ENCODE measurements at regions not wholly inside any gene's neighbourhood (a gene's known extent, or its start where the extent isn't known, plus 50 kb on each side); places are given as distances from the start of the nearest gene placed in this dataset.

GRCh38 chr22:49191506-49191980 lies 636.1 kb downstream of the BRD1 start:
- no peaks in the 10 kb centered on the region for H3K36me3 Mint-ChIP-seq
- ChIA-PET CTCF (no interaction called here), POLR2A (no interaction called here)
- H3K4me1 ChIP-seq (ENCODE audit: insufficient read depth, low read length): no peaks in the 10 kb centered on the region
- H3K4me3 ChIP-seq (ENCODE audit: low read length): no peak overlapping the region
- peak in 1 of 5 donors; percentile 33 for DNase-seq
- no peak overlapping the region for H3K27ac Mint-ChIP-seq
- peaks cover 1 to 6% of the 10 kb centered on the region in 2 donors for H3K27me3 Mint-ChIP-seq
- H3K9me3 Mint-ChIP-seq: no peaks in the 10 kb centered on the region
- no peaks in the 10 kb centered on the region for H3K36me3 ChIP-seq (ENCODE audit: insufficient read depth, low read length)
- no peaks in the 10 kb centered on the region for H3K9me3 ChIP-seq (ENCODE audit: low read length)
- H3K4me1 Mint-ChIP-seq: no peaks in the 10 kb centered on the region
- H3K27me3 ChIP-seq (ENCODE audit: insufficient read depth, low read length, poor library complexity, severe bottlenecking): no peaks in the 10 kb centered on the region
- no peak overlapping the region for H3K27ac ChIP-seq (ENCODE audit: low read depth, low read length)
- H3K4me3 Mint-ChIP-seq: no peak overlapping the region

- no peaks in the 10 kb centered on the region for H3K4me1 ChIP-seq (ENCODE audit: insufficient read depth, low read length)
- Mint-ChIP-seq H3K4me3 (no peak overlapping the region), H3K27me3 (peaks cover 1 to 9% of the 10 kb centered on the region in 2 donors), H3K36me3 (no peaks in the 10 kb centered on the region), H3K4me1 (no peaks in the 10 kb centered on the region), H3K27ac (no peak overlapping the region), H3K9me3 (no peaks in the 10 kb centered on the region)
- H3K27ac ChIP-seq (ENCODE audit: low read depth, low read length): no peak overlapping the region
- CTCF ChIA-PET: no interaction called here
- peak in 1 of 5 donors; percentile 35 for DNase-seq
- no peaks in the 10 kb centered on the region for H3K27me3 ChIP-seq (ENCODE audit: insufficient read depth, low read length, poor library complexity, severe bottlenecking)
- H3K4me3 ChIP-seq (ENCODE audit: low read length): no peak overlapping the region
- H3K9me3 ChIP-seq (ENCODE audit: low read length): no peaks in the 10 kb centered on the region
- no peaks in the 10 kb centered on the region for H3K36me3 ChIP-seq (ENCODE audit: insufficient read depth, low read length)
- POLR2A ChIA-PET: no interaction called here
Measured at GRCh38 chr22:49190816-49191505, 636.7 kb downstream of the BRD1 start.

GRCh38 chr22:49189871-49190270 lies 637.8 kb downstream of the BRD1 start:
- Histone ChIP-seq H3K36me3 (ENCODE audit: insufficient read depth, low read length) (no peaks in the 10 kb centered on the region), H3K4me1 (ENCODE audit: insufficient read depth, low read length) (no peaks in the 10 kb centered on the region), H3K27me3 (ENCODE audit: insufficient read depth, low read length, poor library complexity, severe bottlenecking) (no peaks in the 10 kb centered on the region), H3K4me3 (ENCODE audit: low read length) (no peak overlapping the region), H3K9me3 (ENCODE audit: low read length) (no peaks in the 10 kb centered on the region), H3K27ac (ENCODE audit: low read depth, low read length) (no peak overlapping the region)
- Mint-ChIP-seq H3K4me1 (no peaks in the 10 kb centered on the region), H3K27ac (no peak overlapping the region), H3K36me3 (no peaks in the 10 kb centered on the region), H3K4me3 (no peak overlapping the region), H3K9me3 (no peaks in the 10 kb centered on the region), H3K27me3 (peaks cover 4 to 18% of the 10 kb centered on the region in 2 donors)
- CTCF ChIA-PET: no interaction called here
- POLR2A ChIA-PET: no interaction called here
- DNase-seq: peak in 1 of 5 donors; percentile 8

GRCh38 chr22:49188591-49188990 lies 639.1 kb downstream of the BRD1 start:
- Mint-ChIP-seq H3K9me3 (no peaks in the 10 kb centered on the region), H3K36me3 (no peaks in the 10 kb centered on the region), H3K4me3 (no peak overlapping the region), H3K4me1 (no peaks in the 10 kb centered on the region), H3K27me3 (peaks cover 4 to 18% of the 10 kb centered on the region in 2 donors), H3K27ac (no peak overlapping the region)
- no peak for DNase-seq
- H3K4me1 ChIP-seq (ENCODE audit: insufficient read depth, low read length): no peaks in the 10 kb centered on the region
- POLR2A ChIA-PET: no interaction called here
- CTCF ChIA-PET: no interaction called here
- H3K27ac ChIP-seq (ENCODE audit: low read depth, low read length): no peak overlapping the region
- H3K4me3 ChIP-seq (ENCODE audit: low read length): no peak overlapping the region
- H3K36me3 ChIP-seq (ENCODE audit: insufficient read depth, low read length): no peaks in the 10 kb centered on the region
- H3K9me3 ChIP-seq (ENCODE audit: low read length): no peaks in the 10 kb centered on the region
- H3K27me3 ChIP-seq (ENCODE audit: insufficient read depth, low read length, poor library complexity, severe bottlenecking): no peaks in the 10 kb centered on the region

GRCh38 chr22:49188091-49188490 lies 639.6 kb downstream of the BRD1 start:
- Mint-ChIP-seq H3K9me3 (no peaks in the 10 kb centered on the region), H3K27me3 (peaks cover 4 to 18% of the 10 kb centered on the region in 2 donors), H3K4me3 (no peak overlapping the region), H3K36me3 (no peaks in the 10 kb centered on the region), H3K27ac (no peak overlapping the region), H3K4me1 (no peaks in the 10 kb centered on the region)
- no peaks in the 10 kb centered on the region for H3K4me1 ChIP-seq (ENCODE audit: insufficient read depth, low read length)
- H3K4me3 ChIP-seq (ENCODE audit: low read length): no peak overlapping the region
- no peaks in the 10 kb centered on the region for H3K36me3 ChIP-seq (ENCODE audit: insufficient read depth, low read length)
- no peak for DNase-seq
- no peaks in the 10 kb centered on the region for H3K27me3 ChIP-seq (ENCODE audit: insufficient read depth, low read length, poor library complexity, severe bottlenecking)
- H3K9me3 ChIP-seq (ENCODE audit: low read length): no peaks in the 10 kb centered on the region
- POLR2A ChIA-PET: no interaction called here
- CTCF ChIA-PET: no interaction called here
- H3K27ac ChIP-seq (ENCODE audit: low read depth, low read length): no peak overlapping the region

GRCh38 chr22:49186762-49187161 lies 640.9 kb downstream of the BRD1 start:
- POLR2A ChIA-PET: no interaction called here
- peaks cover 4 to 18% of the 10 kb centered on the region in 2 donors for H3K27me3 Mint-ChIP-seq
- no peak overlapping the region for H3K4me3 ChIP-seq (ENCODE audit: low read length)
- peak in 1 of 5 donors; percentile 33 for DNase-seq
- H3K27ac Mint-ChIP-seq: no peak overlapping the region
- no peak overlapping the region for H3K27ac ChIP-seq (ENCODE audit: low read depth, low read length)
- no peaks in the 10 kb centered on the region for H3K9me3 Mint-ChIP-seq
- no peaks in the 10 kb centered on the region for H3K36me3 ChIP-seq (ENCODE audit: insufficient read depth, low read length)
- no peaks in the 10 kb centered on the region for H3K4me1 Mint-ChIP-seq
- no peaks in the 10 kb centered on the region for H3K4me1 ChIP-seq (ENCODE audit: insufficient read depth, low read length)
- H3K9me3 ChIP-seq (ENCODE audit: low read length): no peaks in the 10 kb centered on the region
- no peaks in the 10 kb centered on the region for H3K27me3 ChIP-seq (ENCODE audit: insufficient read depth, low read length, poor library complexity, severe bottlenecking)
- CTCF ChIA-PET: no interaction called here
- H3K4me3 Mint-ChIP-seq: no peak overlapping the region
- no peaks in the 10 kb centered on the region for H3K36me3 Mint-ChIP-seq

- CTCF ChIA-PET: no interaction called here
- Histone ChIP-seq H3K27ac (ENCODE audit: low read depth, low read length) (no peak overlapping the region), H3K27me3 (ENCODE audit: insufficient read depth, low read length, poor library complexity, severe bottlenecking) (no peaks in the 10 kb centered on the region), H3K9me3 (ENCODE audit: low read length) (no peaks in the 10 kb centered on the region), H3K36me3 (ENCODE audit: insufficient read depth, low read length) (no peaks in the 10 kb centered on the region), H3K4me3 (ENCODE audit: low read length) (no peak overlapping the region), H3K4me1 (ENCODE audit: insufficient read depth, low read length) (no peaks in the 10 kb centered on the region)
- POLR2A ChIA-PET: no interaction called here
- DNase-seq: no peak
- H3K4me3 Mint-ChIP-seq: no peak overlapping the region
- H3K27ac Mint-ChIP-seq: no peak overlapping the region
- H3K27me3 Mint-ChIP-seq: peaks cover 4 to 18% of the 10 kb centered on the region in 2 donors
- H3K4me1 Mint-ChIP-seq: no peaks in the 10 kb centered on the region
- H3K9me3 Mint-ChIP-seq: no peaks in the 10 kb centered on the region
- H3K36me3 Mint-ChIP-seq: no peaks in the 10 kb centered on the region
Measured at GRCh38 chr22:49186293-49186692, 641.4 kb downstream of the BRD1 start.

GRCh38 chr22:49185312-49185969 lies 642.2 kb downstream of the BRD1 start:
- H3K27me3 ChIP-seq (ENCODE audit: insufficient read depth, low read length, poor library complexity, severe bottlenecking): no peaks in the 10 kb centered on the region
- H3K36me3 ChIP-seq (ENCODE audit: insufficient read depth, low read length): no peaks in the 10 kb centered on the region
- no peaks in the 10 kb centered on the region for H3K4me1 ChIP-seq (ENCODE audit: insufficient read depth, low read length)
- no peak overlapping the region for H3K4me3 ChIP-seq (ENCODE audit: low read length)
- POLR2A ChIA-PET: no interaction called here
- Mint-ChIP-seq H3K27me3 (peaks cover 4 to 20% of the 10 kb centered on the region in 2 donors), H3K9me3 (no peaks in the 10 kb centered on the region), H3K36me3 (no peaks in the 10 kb centered on the region), H3K27ac (no peak overlapping the region), H3K4me1 (no peaks in the 10 kb centered on the region), H3K4me3 (no peak overlapping the region)
- DNase-seq: no peak
- H3K9me3 ChIP-seq (ENCODE audit: low read length): no peaks in the 10 kb centered on the region
- H3K27ac ChIP-seq (ENCODE audit: low read depth, low read length): no peak overlapping the region
- CTCF ChIA-PET: no interaction called here

All from CD8-positive, alpha-beta memory T cell (primary cell).